SK-N-SH treated with all-trans-retinoic acid at 6 μM for 48 hours (cell line): ENCODE measurements at regions not wholly inside any gene's neighbourhood (a gene's known extent, or its start where the extent isn't known, plus 50 kb on each side); places are given as distances from the start of the nearest gene placed in this dataset.

ENCODE experiments used
- ATAC-seq: fragments of 200-7000 bp; cut with Tn5 transposase; 3 replicates; pipeline ENCODE4 v1.9.1; 2020; ENCODE audit warnings: mild to moderate bottlenecking, moderate library complexity
- ARNTL ChIP-seq: fragments of 450-650 bp; formaldehyde crosslinking; IDR thresholded peaks from 2 replicates; pipeline ENCODE4 v1.5.0; 2020; ENCODE audit warnings: low read depth, mild to moderate bottlenecking, moderate library complexity, borderline replicate concordance
- BACH2 ChIP-seq: fragments of 250-450 bp; sonication (Bioruptor Pico); IDR thresholded peaks from 2 replicates; pipeline ENCODE4 v1.9.0; 2021; ENCODE audit warnings: mild to moderate bottlenecking, borderline replicate concordance
- CREB5 ChIP-seq: fragments of 250-450 bp; sonication (Bioruptor Pico); IDR thresholded peaks from 2 replicates; pipeline ENCODE4 v1.5.1; 2020; ENCODE audit warnings: low read depth, mild to moderate bottlenecking, moderate library complexity
- CSDC2 ChIP-seq: fragments of 250-450 bp; sonication (Bioruptor Pico); IDR thresholded peaks from 2 replicates; pipeline ENCODE4 v1.5.0; 2020; ENCODE audit warnings: mild to moderate bottlenecking, moderate library complexity
- ESRRG ChIP-seq: fragments of 250-450 bp; sonication (Bioruptor Pico); IDR thresholded peaks from 2 replicates; pipeline ENCODE4 v1.6.1; 2021; ENCODE audit warnings: mild to moderate bottlenecking
- GLIS3 ChIP-seq: fragments of 250-450 bp; sonication (Bioruptor Pico); IDR thresholded peaks from 2 replicates; pipeline ENCODE4 v1.5.0; 2020; ENCODE audit warnings: mild to moderate bottlenecking, moderate library complexity
- OSR1 ChIP-seq: fragments of 250-450 bp; sonication (Bioruptor Pico); IDR thresholded peaks from 2 replicates; pipeline ENCODE4 v1.8.0; 2022; ENCODE audit warnings: moderate library complexity, mild to moderate bottlenecking, inconsistent platforms
- POU6F1 ChIP-seq: fragments of 250-450 bp; sonication (Bioruptor Pico); IDR thresholded peaks from 2 replicates; pipeline ENCODE4 v1.8.0; 2021; ENCODE audit warnings: low read depth, mild to moderate bottlenecking, moderate library complexity, borderline replicate concordance
- PPARA ChIP-seq: fragments of 250-450 bp; sonication (Bioruptor Pico); IDR thresholded peaks from 2 replicates; pipeline ENCODE4 v1.5.0; 2020; ENCODE audit warnings: mild to moderate bottlenecking, borderline replicate concordance
- SNAI2 ChIP-seq: fragments of 250-450 bp; sonication (Bioruptor Pico); IDR thresholded peaks from 2 replicates; pipeline ENCODE4 v1.5.0; 2020; ENCODE audit warnings: mild to moderate bottlenecking, moderate library complexity
- TCF4 ChIP-seq: fragments of 250-450 bp; sonication (Bioruptor Pico); IDR thresholded peaks from 2 replicates; pipeline ENCODE4 v1.8.0; 2021; ENCODE audit warnings: mild to moderate bottlenecking, moderate library complexity, borderline replicate concordance
- TOX ChIP-seq: fragments of 250-450 bp; sonication (Bioruptor Pico); IDR thresholded peaks from 2 replicates; pipeline ENCODE4 v1.8.0; 2021; ENCODE audit warnings: mild to moderate bottlenecking, moderate library complexity, borderline replicate concordance
- TSHZ2 ChIP-seq: fragments of 250-450 bp; sonication (Bioruptor Pico); IDR thresholded peaks from 2 replicates; pipeline ENCODE4 v1.5.0; 2020; ENCODE audit warnings: mild to moderate bottlenecking, moderate library complexity
- ZC3H10 ChIP-seq: fragments of 250-450 bp; sonication (Bioruptor Pico); IDR thresholded peaks from 2 replicates; pipeline ENCODE4 v1.5.1; 2021; ENCODE audit warnings: mild to moderate bottlenecking, moderate library complexity
- ZFP3 ChIP-seq: fragments of 250-450 bp; sonication (Bioruptor Pico); IDR thresholded peaks from 2 replicates; pipeline ENCODE4 v1.5.0; 2020; ENCODE audit warnings: mild to moderate bottlenecking, moderate library complexity
- ZFP30 ChIP-seq: fragments of 450-650 bp; formaldehyde crosslinking; IDR thresholded peaks from 2 replicates; pipeline ENCODE4 v1.5.0; 2022; ENCODE audit warnings: mild to moderate bottlenecking, moderate library complexity
- ZNF565 ChIP-seq: fragments of 450-650 bp; formaldehyde crosslinking; conservative IDR thresholded peaks from 2 replicates; pipeline ENCODE4 v1.5.0; 2020; ENCODE audit warnings: low read depth, mild to moderate bottlenecking, moderate library complexity
- ZNF70 ChIP-seq: fragments of 450-650 bp; formaldehyde crosslinking; IDR thresholded peaks from 2 replicates; pipeline ENCODE4 v1.5.0; 2020; ENCODE audit warnings: mild to moderate bottlenecking, moderate library complexity
- ZNF8 ChIP-seq: fragments of 450-650 bp; formaldehyde crosslinking; IDR thresholded peaks from 2 replicates; pipeline ENCODE4 v1.5.0; 2020; ENCODE audit warnings: mild to moderate bottlenecking, moderate library complexity
- TF ChIP-seq, protein P1 (sequence below): fragments of 250-450 bp; sonication (Bioruptor Pico); IDR thresholded peaks from 2 replicates; pipeline ENCODE4 v1.8.0; 2020; ENCODE audit warnings: mild to moderate bottlenecking, moderate library complexity, borderline replicate concordance
- TF ChIP-seq, protein P2 (sequence below): fragments of 250-450 bp; sonication (Bioruptor Pico); IDR thresholded peaks from 2 replicates; pipeline ENCODE4 v1.5.1; 2021; ENCODE audit warnings: mild to moderate bottlenecking, moderate library complexity

DNA sequence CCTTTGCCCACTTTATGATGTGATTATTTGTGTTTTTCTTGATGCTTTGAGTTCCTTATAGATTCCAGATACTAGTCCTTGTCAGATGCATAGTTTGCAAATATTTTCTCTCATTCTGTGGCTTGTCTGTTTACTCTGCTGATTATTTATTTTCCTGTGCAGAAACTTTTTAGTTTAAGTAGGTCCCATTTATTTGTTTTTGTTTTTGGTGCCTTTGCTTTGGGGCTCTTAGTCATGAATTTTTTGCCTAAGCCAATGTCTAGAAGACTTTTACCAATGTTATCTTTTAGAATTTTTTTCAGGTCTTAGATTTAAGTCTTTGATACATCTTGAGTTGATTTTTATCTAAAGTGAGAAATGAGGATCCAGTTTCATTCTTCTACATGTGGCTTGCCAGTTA is 667.3 kb downstream of the SLC16A7 start:
- ATAC-seq, result no peak
- TF ChIP-seq GLIS3 (CRISPR knock-in tag) (no peak), PPARA (no peak), ZNF8 (CRISPR knock-in tag) (no peak), ESRRG (CRISPR knock-in tag) (no peak), TSHZ2 (CRISPR knock-in tag) (no peak), ZNF70 (CRISPR knock-in tag) (no peak), BACH2 (no peak), ZC3H10 (no peak), TCF4 (CRISPR knock-in tag) (no peak), OSR1 (CRISPR knock-in tag) (no peak), ZFP3 (CRISPR knock-in tag) (no peak), ARNTL (CRISPR knock-in tag) (no peak), SNAI2 (CRISPR knock-in tag) (no peak), POU6F1 (CRISPR knock-in tag) (no peak), CSDC2 (no peak), CREB5 (CRISPR knock-in tag) (no peak), ZNF565 (CRISPR knock-in tag) (no peak), TOX (CRISPR knock-in tag) (no peak)
- TF ChIP-seq, protein P1, sequence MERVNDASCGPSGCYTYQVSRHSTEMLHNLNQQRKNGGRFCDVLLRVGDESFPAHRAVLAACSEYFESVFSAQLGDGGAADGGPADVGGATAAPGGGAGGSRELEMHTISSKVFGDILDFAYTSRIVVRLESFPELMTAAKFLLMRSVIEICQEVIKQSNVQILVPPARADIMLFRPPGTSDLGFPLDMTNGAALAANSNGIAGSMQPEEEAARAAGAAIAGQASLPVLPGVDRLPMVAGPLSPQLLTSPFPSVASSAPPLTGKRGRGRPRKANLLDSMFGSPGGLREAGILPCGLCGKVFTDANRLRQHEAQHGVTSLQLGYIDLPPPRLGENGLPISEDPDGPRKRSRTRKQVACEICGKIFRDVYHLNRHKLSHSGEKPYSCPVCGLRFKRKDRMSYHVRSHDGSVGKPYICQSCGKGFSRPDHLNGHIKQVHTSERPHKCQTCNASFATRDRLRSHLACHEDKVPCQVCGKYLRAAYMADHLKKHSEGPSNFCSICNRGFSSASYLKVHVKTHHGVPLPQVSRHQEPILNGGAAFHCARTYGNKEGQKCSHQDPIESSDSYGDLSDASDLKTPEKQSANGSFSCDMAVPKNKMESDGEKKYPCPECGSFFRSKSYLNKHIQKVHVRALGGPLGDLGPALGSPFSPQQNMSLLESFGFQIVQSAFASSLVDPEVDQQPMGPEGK (CRISPR knock-in tag), result no peak
- TF ChIP-seq, protein P2, sequence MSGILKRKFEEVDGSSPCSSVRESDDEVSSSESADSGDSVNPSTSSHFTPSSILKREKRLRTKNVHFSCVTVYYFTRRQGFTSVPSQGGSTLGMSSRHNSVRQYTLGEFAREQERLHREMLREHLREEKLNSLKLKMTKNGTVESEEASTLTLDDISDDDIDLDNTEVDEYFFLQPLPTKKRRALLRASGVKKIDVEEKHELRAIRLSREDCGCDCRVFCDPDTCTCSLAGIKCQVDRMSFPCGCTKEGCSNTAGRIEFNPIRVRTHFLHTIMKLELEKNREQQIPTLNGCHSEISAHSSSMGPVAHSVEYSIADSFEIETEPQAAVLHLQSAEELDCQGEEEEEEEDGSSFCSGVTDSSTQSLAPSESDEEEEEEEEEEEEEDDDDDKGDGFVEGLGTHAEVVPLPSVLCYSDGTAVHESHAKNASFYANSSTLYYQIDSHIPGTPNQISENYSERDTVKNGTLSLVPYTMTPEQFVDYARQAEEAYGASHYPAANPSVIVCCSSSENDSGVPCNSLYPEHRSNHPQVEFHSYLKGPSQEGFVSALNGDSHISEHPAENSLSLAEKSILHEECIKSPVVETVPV (CRISPR knock-in tag), result no peak

- TF ChIP-seq ESRRG (CRISPR knock-in tag) (no peak), BACH2 (no peak), TSHZ2 (CRISPR knock-in tag) (no peak), POU6F1 (CRISPR knock-in tag) (no peak), CSDC2 (no peak), GLIS3 (CRISPR knock-in tag) (no peak), ZC3H10 (no peak), OSR1 (CRISPR knock-in tag) (no peak), ZFP3 (CRISPR knock-in tag) (no peak), ZFP30 (no peak), ZNF70 (CRISPR knock-in tag) (no peak), CREB5 (CRISPR knock-in tag) (no peak), ZNF8 (CRISPR knock-in tag) (no peak)
- no peak for ATAC-seq
Measured at GRCh38 chr12:60263836-60264493, 668.1 kb downstream of the SLC16A7 start.
